Esophagus muscularis mucosa (tissue), 4 donors: ENCODE measurements at regions not wholly inside any gene's neighbourhood (a gene's known extent, or its start where the extent isn't known, plus 50 kb on each side); places are given as distances from the start of the nearest gene placed in this dataset.
"Not testable (repeated sequence)": the region's sequence is repeated elsewhere in the genome, so short reads cannot be mapped to it uniquely, and the experiment has no call there.

Experiments
- DNase-seq: peaks from one replicate; pipeline ENCODE4 v3.0.0-alpha.2; 2017; ENCODE audit errors: extremely low spot score
- H3K27ac ChIP-seq, 4 donors: fragments of 200-600 bp; sonication (generic); replicated peaks in 1 of 4; 1 replicate in 3 of 4; 2 replicates in 1 of 4; pipeline ENCODE4 v1.5.1; 2016 to 2019; ENCODE audit warnings: mild to moderate bottlenecking in 1 of 4
- H3K27me3 ChIP-seq, 4 donors: fragments of 200-600 bp; sonication (generic); one replicate each; pipeline versions ENCODE4 v1.5.1 to v1.6.0; 2016 to 2019
- H3K36me3 ChIP-seq, 4 donors: fragments of 200-600 bp; sonication (generic); one replicate each; pipeline ENCODE4 v1.5.1; 2016 to 2019
- H3K4me1 ChIP-seq, 4 donors: fragments of 200-600 bp; sonication (generic); one replicate each; pipeline ENCODE4 v1.5.1; 2016 to 2019
- H3K4me3 ChIP-seq, 4 donors: fragments of 200-600 bp; sonication (generic); 1 replicate in 2 of 4; 2 replicates in 2 of 4; pipeline ENCODE4 v1.5.1; 2016 to 2019; ENCODE audit warnings: mild to moderate bottlenecking in 4 of 4, moderate library complexity in 1 of 4
- H3K9me3 ChIP-seq, 4 donors: fragments of 200-600 bp; sonication (generic); 1 replicate in 3 of 4; 2 replicates in 1 of 4; pipeline ENCODE4 v1.5.1; 2016 to 2019
- CTCF ChIP-seq, 3 experiments: fragments of 200-600 bp in 2 of 3; fragments of 450-650 bp in 1 of 3; sonication (generic) in 2 of 3; IDR thresholded peaks; one replicate each; pipeline ENCODE4 v1.5.1; 2017 to 2019; ENCODE audit warnings: antibody characterized with exemption in 3 of 3, mild to moderate bottlenecking in 2 of 3, moderate library complexity in 1 of 3
- EP300 ChIP-seq: sonication (generic); formaldehyde crosslinking; IDR thresholded peaks from one replicate; pipeline ENCODE4 v1.6.1; 2017; ENCODE audit warnings: antibody characterized with exemption
- POLR2A ChIP-seq: fragments of 450-650 bp; IDR thresholded peaks from one replicate; pipeline ENCODE4 v1.6.1; 2017; ENCODE audit warnings: antibody characterized with exemption, moderate library complexity, mild to moderate bottlenecking, low read depth
- POLR2AphosphoS5 ChIP-seq, 2 donors: sonication (generic); formaldehyde crosslinking; IDR thresholded peaks; one replicate each; pipeline ENCODE4 v1.6.1; 2017; ENCODE audit warnings: antibody characterized with exemption in 2 of 2
- WGBS: methylation state at CpG from one replicate; pipeline ENCODE4 v1.1.5; 2018; 5-methylcytosine and 5-hydroxymethylcytosine counted together
- intact Hi-C: fragments of 100-400 bp; cut with DNase I; formaldehyde crosslinking; loops from one replicate; pipeline ENCODE4 v1.15.1; 2023

GRCh38 chr21:28051649-28052048 is 941.0 kb downstream of the LTN1 start:
- H3K4me1 ChIP-seq, result peaks cover 0 to 13% (median 8%) of the 10 kb centered on the region in 4 donors
- WGBS, result 18% methylated on average over 4 of the region's 4 CpGs
- peak; percentile 62 to 76 (median 71) for TF ChIP-seq CTCF (IDR thresholded peaks at IDR 0.05)
- peak overlapping the region in 3 of 4 donors; percentile 20 to 30 (median 20) for H3K27ac ChIP-seq
- H3K4me3 ChIP-seq, DNase-seq, H3K36me3 ChIP-seq, H3K27me3 ChIP-seq, intact Hi-C loops, H3K9me3 ChIP-seq: not testable (repeated sequence)

DNA sequence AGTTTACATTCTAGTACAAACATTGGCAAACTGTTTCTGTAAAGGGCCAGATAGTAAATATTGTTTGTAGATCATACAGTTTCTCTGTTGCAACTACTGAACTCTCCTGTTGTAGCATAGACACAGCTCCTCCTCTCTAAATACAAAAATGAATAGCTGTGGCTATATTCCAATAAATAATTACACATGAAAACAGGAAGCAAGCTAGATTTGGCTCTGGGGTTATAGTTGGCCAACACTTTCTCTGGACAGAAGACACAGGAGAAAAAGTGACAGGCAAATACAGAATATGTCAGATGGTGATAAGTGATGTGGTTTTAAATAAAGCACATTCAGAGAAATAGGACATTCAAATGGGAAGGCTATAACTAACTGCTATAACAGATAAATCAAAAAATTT is 957.0 kb downstream of the LTN1 start:
- H3K36me3 ChIP-seq, H3K27ac ChIP-seq, intact Hi-C loops: not testable (repeated sequence)

GRCh38 chr21:28034916-28035315 is 957.8 kb downstream of the LTN1 start:
- peaks cover 0 to 22% (median 13%) of the 10 kb centered on the region in 4 donors for H3K9me3 ChIP-seq
- H3K4me1 ChIP-seq, H3K27me3 ChIP-seq, intact Hi-C loops, H3K4me3 ChIP-seq, DNase-seq, H3K36me3 ChIP-seq, H3K27ac ChIP-seq: not testable (repeated sequence)
- WGBS, result 66% methylated on average over 2 of the region's 2 CpGs

More for the DNA sequence above, 957.0 kb downstream of the LTN1 start:
- not testable (repeated sequence) for H3K27me3 ChIP-seq, H3K4me1 ChIP-seq, DNase-seq, H3K4me3 ChIP-seq
- H3K9me3 ChIP-seq, result peaks cover 0 to 16% (median 10%) of the 10 kb centered on the region in 4 donors

GRCh38 chr21:28034334-28034733 is 958.3 kb downstream of the LTN1 start:
- peaks cover 0 to 22% (median 13%) of the 10 kb centered on the region in 4 donors for H3K9me3 ChIP-seq
- H3K36me3 ChIP-seq, H3K27me3 ChIP-seq, DNase-seq, H3K4me3 ChIP-seq, intact Hi-C loops, H3K4me1 ChIP-seq, H3K27ac ChIP-seq: not testable (repeated sequence)
- WGBS, result 73% methylated on average over 4 of the region's 4 CpGs

DNA sequence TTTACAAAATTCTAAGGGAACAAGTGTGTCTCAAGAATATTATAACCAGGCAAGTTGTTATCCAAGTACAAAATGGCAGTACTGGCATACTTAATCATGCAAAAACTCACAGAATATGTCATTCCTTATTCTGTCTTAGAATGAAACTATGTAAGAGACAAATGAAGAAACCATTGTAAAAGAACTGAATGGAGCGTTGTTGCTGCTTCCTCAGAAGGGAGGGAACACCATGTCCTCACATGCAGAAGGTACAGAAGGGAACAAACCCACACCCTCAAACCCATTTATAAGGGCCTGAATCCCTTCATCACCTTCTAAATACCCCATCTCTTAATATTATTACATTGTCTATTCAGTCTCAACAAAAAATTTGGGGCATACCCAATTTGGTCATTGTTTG is 960.0 kb downstream of the LTN1 start:
- H3K36me3 ChIP-seq, H3K27ac ChIP-seq, H3K4me1 ChIP-seq, H3K4me3 ChIP-seq, H3K27me3 ChIP-seq, DNase-seq, intact Hi-C loops: not testable (repeated sequence)
- WGBS, result 100% methylated on average over 1 of the region's 1 CpG
- H3K9me3 ChIP-seq, result peaks cover 0 to 18% (median 11%) of the 10 kb centered on the region in 4 donors

GRCh38 chr21:28031066-28031465 is 961.6 kb downstream of the LTN1 start:
- H3K4me3 ChIP-seq, H3K4me1 ChIP-seq, intact Hi-C loops, DNase-seq, H3K36me3 ChIP-seq, H3K27ac ChIP-seq, H3K27me3 ChIP-seq: not testable (repeated sequence)
- peaks cover 0 to 18% (median 11%) of the 10 kb centered on the region in 4 donors for H3K9me3 ChIP-seq

- Histone ChIP-seq H3K4me1 (no peaks in the 10 kb centered on the region), H3K27ac (no peak overlapping the region), H3K9me3 (no peaks in the 10 kb centered on the region), H3K36me3 (no peaks in the 10 kb centered on the region), H3K4me3 (no peak overlapping the region), H3K27me3 (no peaks in the 10 kb centered on the region)
- TF ChIP-seq POLR2A, result no peak
- TF ChIP-seq EP300, result no peak
- no peak for TF ChIP-seq POLR2AphosphoS5 (IDR thresholded peaks at IDR 0.05)
- no peak for TF ChIP-seq CTCF (IDR thresholded peaks at IDR 0.05)
- 97% methylated on average over 1 of the region's 1 CpG for WGBS
- no peak for DNase-seq
- intact Hi-C loops, result no loop called here
Observed at GRCh38 chr21:28025111-28025510, 967.6 kb downstream of the LTN1 start.
